ENCODE measurements at regions not wholly inside any gene's neighbourhood (a gene's known extent, or its start where the extent isn't known, plus 50 kb on each side); places are given as distances from the start of the nearest gene placed in this dataset.

DNA sequence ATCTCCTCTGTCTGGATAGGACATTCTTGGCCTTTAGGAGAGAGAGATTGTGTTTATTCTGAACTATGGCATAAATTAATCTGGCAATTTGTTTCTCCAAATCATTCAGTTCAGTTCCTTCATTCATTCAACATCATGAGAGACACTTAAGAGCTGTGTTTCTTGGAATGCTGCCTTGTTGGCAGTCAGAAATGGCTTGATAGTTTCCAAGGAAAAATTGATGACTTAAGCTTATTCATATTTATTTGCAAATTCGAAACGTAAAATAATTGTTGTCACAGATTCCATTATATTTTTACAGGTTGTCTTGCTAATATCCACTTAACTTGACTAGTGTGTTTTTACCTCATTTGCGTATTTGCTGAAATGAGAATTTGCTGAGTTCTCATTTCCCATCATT is 393.0 kb downstream of the C12orf75 start:
- TF ChIP-seq FOXM1 (IDR thresholded peaks at IDR 0.05; ENCODE audit: borderline replicate concordance) = no peak
- no peak for TF ChIP-seq FOXA1 (IDR thresholded peaks at IDR 0.05)
- no peak for TF ChIP-seq SP1 (IDR thresholded peaks at IDR 0.05)
- no peak for TF ChIP-seq BHLHE40 (IDR thresholded peaks at IDR 0.05; ENCODE audit: borderline replicate concordance)
- TF ChIP-seq ARNT (IDR thresholded peaks at IDR 0.05) = no peak
- TF ChIP-seq FOXK2 (IDR thresholded peaks at IDR 0.05) = no peak
- no peak for TF ChIP-seq NFRKB (IDR thresholded peaks at IDR 0.05)
